Neural cell (in vitro differentiated cells): ENCODE measurements at regions not wholly inside any gene's neighbourhood (a gene's known extent, or its start where the extent isn't known, plus 50 kb on each side); places are given as distances from the start of the nearest gene placed in this dataset.

ENCODE experiments used
- CTCF ChIP-seq: fragments of 450-650 bp; IDR thresholded peaks from 2 replicates; pipeline ENCODE4 v1.5.1; 2014; ENCODE audit warnings: antibody characterized with exemption, mild to moderate bottlenecking, moderate library complexity; ENCODE audit not compliant: poor library complexity, severe bottlenecking
- EP300 ChIP-seq: fragments of 450-650 bp; conservative IDR thresholded peaks from 2 replicates; pipeline ENCODE4 v1.6.1; 2014; ENCODE audit warnings: antibody characterized with exemption, mild to moderate bottlenecking, moderate library complexity; ENCODE audit not compliant: poor library complexity, severe bottlenecking
- EZH2 ChIP-seq: fragments of 200-600, 300-800 bp; shearing (Covaris generic), sonication (generic); IDR thresholded peaks from 2 replicates; pipeline ENCODE4 v1.6.1; 2014; ENCODE audit warnings: antibody characterized with exemption, low read length, borderline replicate concordance, mild to moderate bottlenecking; ENCODE audit not compliant: insufficient read depth, poor library complexity, severe bottlenecking
- MXI1 ChIP-seq: fragments of 450-650 bp; conservative IDR thresholded peaks from 2 replicates; pipeline ENCODE4 v1.6.1; 2014; ENCODE audit warnings: antibody characterized with exemption, mild to moderate bottlenecking; ENCODE audit not compliant: poor library complexity, severe bottlenecking
- SMC3 ChIP-seq: fragments of 450-650 bp; conservative IDR thresholded peaks from 2 replicates; pipeline ENCODE4 v1.6.1; 2014; ENCODE audit warnings: antibody characterized with exemption, mild to moderate bottlenecking, moderate library complexity; ENCODE audit not compliant: poor library complexity
- TAF1 ChIP-seq: IDR thresholded peaks from 2 replicates; pipeline ENCODE4 v1.6.1; 2012; ENCODE audit warnings: low read depth
- TF ChIP-seq, protein P1 (sequence below): IDR thresholded peaks from 2 replicates; pipeline ENCODE4 v1.6.1; 2012; ENCODE audit warnings: borderline replicate concordance

DNA sequence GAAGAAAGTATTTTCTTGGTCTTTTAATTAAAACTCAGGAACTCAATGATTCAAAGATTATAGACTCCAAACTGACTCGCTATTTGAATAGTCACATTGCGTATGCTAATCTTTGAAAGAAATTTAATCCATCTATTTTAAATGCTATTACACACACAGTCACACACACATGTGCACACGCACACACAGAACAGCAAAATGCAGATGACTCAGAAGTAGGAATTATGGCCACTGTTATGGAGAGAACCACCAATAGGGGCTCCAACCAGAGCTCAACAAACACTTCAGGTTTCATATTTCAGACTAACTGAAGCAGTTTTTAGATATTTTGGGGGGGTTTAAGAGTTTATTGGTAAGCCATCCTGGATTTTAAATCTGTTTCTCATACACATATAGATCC lies 1917.9 kb downstream of the EFNA5 start:
- TF ChIP-seq CTCF (no peak), TAF1 (no peak), SMC3 (no peak), EZH2 (no peak), MXI1 (no peak), EP300 (no peak)
- TF ChIP-seq, protein P1, sequence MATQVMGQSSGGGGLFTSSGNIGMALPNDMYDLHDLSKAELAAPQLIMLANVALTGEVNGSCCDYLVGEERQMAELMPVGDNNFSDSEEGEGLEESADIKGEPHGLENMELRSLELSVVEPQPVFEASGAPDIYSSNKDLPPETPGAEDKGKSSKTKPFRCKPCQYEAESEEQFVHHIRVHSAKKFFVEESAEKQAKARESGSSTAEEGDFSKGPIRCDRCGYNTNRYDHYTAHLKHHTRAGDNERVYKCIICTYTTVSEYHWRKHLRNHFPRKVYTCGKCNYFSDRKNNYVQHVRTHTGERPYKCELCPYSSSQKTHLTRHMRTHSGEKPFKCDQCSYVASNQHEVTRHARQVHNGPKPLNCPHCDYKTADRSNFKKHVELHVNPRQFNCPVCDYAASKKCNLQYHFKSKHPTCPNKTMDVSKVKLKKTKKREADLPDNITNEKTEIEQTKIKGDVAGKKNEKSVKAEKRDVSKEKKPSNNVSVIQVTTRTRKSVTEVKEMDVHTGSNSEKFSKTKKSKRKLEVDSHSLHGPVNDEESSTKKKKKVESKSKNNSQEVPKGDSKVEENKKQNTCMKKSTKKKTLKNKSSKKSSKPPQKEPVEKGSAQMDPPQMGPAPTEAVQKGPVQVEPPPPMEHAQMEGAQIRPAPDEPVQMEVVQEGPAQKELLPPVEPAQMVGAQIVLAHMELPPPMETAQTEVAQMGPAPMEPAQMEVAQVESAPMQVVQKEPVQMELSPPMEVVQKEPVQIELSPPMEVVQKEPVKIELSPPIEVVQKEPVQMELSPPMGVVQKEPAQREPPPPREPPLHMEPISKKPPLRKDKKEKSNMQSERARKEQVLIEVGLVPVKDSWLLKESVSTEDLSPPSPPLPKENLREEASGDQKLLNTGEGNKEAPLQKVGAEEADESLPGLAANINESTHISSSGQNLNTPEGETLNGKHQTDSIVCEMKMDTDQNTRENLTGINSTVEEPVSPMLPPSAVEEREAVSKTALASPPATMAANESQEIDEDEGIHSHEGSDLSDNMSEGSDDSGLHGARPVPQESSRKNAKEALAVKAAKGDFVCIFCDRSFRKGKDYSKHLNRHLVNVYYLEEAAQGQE = no peak
